ENCODE measurements at regions not wholly inside any gene's neighbourhood (a gene's known extent, or its start where the extent isn't known, plus 50 kb on each side); places are given as distances from the start of the nearest gene placed in this dataset.
A peak's percentile ranks its signal among the peaks of the same experiment; 100 is the strongest.

- no peak for DNase-seq (ENCODE audit: low read depth)
Measured at GRCh38 chr17:68665373-68665772, 64.2 kb upstream of the FAM20A start.

- no peak for DNase-seq (ENCODE audit: low read depth)
Measured at GRCh38 chr17:68662479-68662878, 61.3 kb upstream of the FAM20A start.

GRCh38 chr17:68662037-68662432, 60.9 kb upstream of the FAM20A start:
- DNase-seq (ENCODE audit: low read depth), result no peak

- no peak for DNase-seq (ENCODE audit: low read depth)
Measured at GRCh38 chr17:68661265-68662036, 60.3 kb upstream of the FAM20A start.

- DNase-seq (ENCODE audit: low read depth), result no peak
Measured at GRCh38 chr17:68660302-68660701, 59.1 kb upstream of the FAM20A start.

GRCh38 chr17:68658999-68659780, 58.0 kb upstream of the FAM20A start:
- DNase-seq (ENCODE audit: low read depth), result no peak

DNA sequence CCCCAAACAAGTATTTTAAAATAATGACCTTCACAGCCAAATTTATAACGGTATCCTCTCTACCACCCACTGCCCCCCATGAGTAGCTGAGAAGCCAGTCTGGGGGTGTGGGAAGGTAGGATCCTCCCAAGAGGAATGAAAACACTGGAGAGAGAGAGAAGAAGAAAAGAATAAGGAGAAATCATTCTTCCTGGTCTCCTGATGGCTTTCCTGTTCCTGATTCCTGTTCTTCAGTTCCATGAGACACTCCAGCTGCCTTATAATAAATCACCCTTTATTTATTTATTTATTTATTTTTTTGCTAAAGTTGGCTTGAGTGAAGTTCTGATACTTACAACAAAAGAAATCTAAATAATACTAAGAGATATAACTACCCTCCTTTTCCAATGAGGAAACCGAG, 56.4 kb upstream of the FAM20A start:
- DNase-seq (ENCODE audit: low read depth), result peak; percentile 62

DNA sequence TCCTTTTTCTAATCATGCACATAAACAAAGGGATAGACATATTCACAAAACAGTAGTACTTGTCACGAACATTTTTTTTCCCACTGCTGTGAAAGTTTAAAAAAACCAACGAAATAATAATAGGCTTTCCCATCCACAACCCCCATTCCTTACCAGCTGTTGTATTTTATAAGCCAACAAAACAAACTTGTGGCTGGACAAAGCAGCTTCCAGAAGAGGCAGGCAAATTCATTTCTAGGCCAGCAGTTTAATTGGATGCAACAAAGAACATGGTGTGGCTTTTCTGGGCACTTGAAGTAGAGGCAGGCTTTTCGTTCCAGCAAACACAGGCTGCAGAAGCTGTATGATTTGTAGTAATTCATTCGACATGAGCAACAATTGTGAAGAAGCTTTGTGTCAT, 56.0 kb upstream of the FAM20A start:
- DNase-seq (ENCODE audit: low read depth), result peak; percentile 88

GRCh38 chr17:68656666-68657065, 55.5 kb upstream of the FAM20A start:
- peak; percentile 53 for DNase-seq (ENCODE audit: low read depth)
